ENCODE measurements at regions not wholly inside any gene's neighbourhood (a gene's known extent, or its start where the extent isn't known, plus 50 kb on each side); places are given as distances from the start of the nearest gene placed in this dataset.
"Not testable (repeated sequence)": the region's sequence is repeated elsewhere in the genome, so short reads cannot be mapped to it uniquely, and the experiment has no call there.

GRCh38 chr10:117457932-117458331 lies 82.7 kb upstream of the PDZD8 start:
- DNase-seq (ENCODE audit: unreplicated experiment): no peak
- H3K27me3 Mint-ChIP-seq (ENCODE audit: insufficient read depth, unreplicated experiment): no peaks in the 10 kb centered on the region
- TF ChIP-seq CTCF (IDR thresholded peaks at IDR 0.05; ENCODE audit: unreplicated experiment): no peak
- H3K4me3 Mint-ChIP-seq (ENCODE audit: unreplicated experiment): no peak overlapping the region
- POLR2A ChIA-PET: no interaction called here
- no peaks in the 10 kb centered on the region for H3K9me3 Mint-ChIP-seq (ENCODE audit: unreplicated experiment)
- peaks cover 20% of the 10 kb centered on the region for H3K4me1 Mint-ChIP-seq (ENCODE audit: insufficient read depth, unreplicated experiment)
- intact Hi-C loops (cut with micrococcal nuclease): no loop called here
- CTCF ChIA-PET: interaction anchor here (0.8 to 2.9 kb wide), 4 partner anchors 15 to 45 kb away, joined by 3 to 14 read pairs (median 6); no protein-coding TSS in a partner anchor
- H3K36me3 Mint-ChIP-seq (ENCODE audit: insufficient read depth, unreplicated experiment): no peaks in the 10 kb centered on the region
- no peak overlapping the region for H3K27ac Mint-ChIP-seq (ENCODE audit: low read depth, unreplicated experiment)
- BruUV-seq (replicated peaks): no TSS peak

- Mint-ChIP-seq H3K9me3 (ENCODE audit: unreplicated experiment) (no peaks in the 10 kb centered on the region), H3K4me1 (ENCODE audit: insufficient read depth, unreplicated experiment) (peaks cover 16% of the 10 kb centered on the region), H3K27ac (ENCODE audit: low read depth, unreplicated experiment) (no peak overlapping the region), H3K27me3 (ENCODE audit: insufficient read depth, unreplicated experiment) (no peaks in the 10 kb centered on the region), H3K4me3 (ENCODE audit: unreplicated experiment) (no peak overlapping the region), H3K36me3 (ENCODE audit: insufficient read depth, unreplicated experiment) (no peaks in the 10 kb centered on the region)
- no peak for DNase-seq (ENCODE audit: unreplicated experiment)
- BruUV-seq (replicated peaks): no TSS peak
- ChIA-PET CTCF (interaction anchor here (0.5 to 2.9 kb wide), 6 partner anchors 11 to 138 kb away, joined by 3 to 14 read pairs (median 4); no protein-coding TSS in a partner anchor), POLR2A (interaction anchor here (0.5 to 1.4 kb wide), 3 partner anchors 15 to 1748 kb away, joined by 3 to 7 read pairs (median 4); no protein-coding TSS in a partner anchor)
- TF ChIP-seq CTCF (IDR thresholded peaks at IDR 0.05; ENCODE audit: unreplicated experiment): no peak
- intact Hi-C loops (cut with micrococcal nuclease): no loop called here
Observed at GRCh38 chr10:117457071-117457810, 82.0 kb upstream of the PDZD8 start.

- DNase-seq (ENCODE audit: unreplicated experiment): no peak
- CTCF ChIA-PET: interaction anchor here (0.9 to 1.4 kb wide), 2 partner anchors 13 to 24 kb away, joined by 4 to 6 read pairs; no protein-coding TSS in a partner anchor
- H3K4me1 Mint-ChIP-seq (ENCODE audit: insufficient read depth, unreplicated experiment): peaks cover 6% of the 10 kb centered on the region
- no peaks in the 10 kb centered on the region for H3K27me3 Mint-ChIP-seq (ENCODE audit: insufficient read depth, unreplicated experiment)
- intact Hi-C loops (cut with micrococcal nuclease): no loop called here
- POLR2A ChIA-PET: no interaction called here
- no peak for TF ChIP-seq CTCF (IDR thresholded peaks at IDR 0.05; ENCODE audit: unreplicated experiment)
- H3K27ac Mint-ChIP-seq (ENCODE audit: low read depth, unreplicated experiment): no peak overlapping the region
- no peak overlapping the region for H3K4me3 Mint-ChIP-seq (ENCODE audit: unreplicated experiment)
- BruUV-seq (replicated peaks): no TSS peak
- no peaks in the 10 kb centered on the region for H3K9me3 Mint-ChIP-seq (ENCODE audit: unreplicated experiment)
- H3K36me3 Mint-ChIP-seq (ENCODE audit: insufficient read depth, unreplicated experiment): no peaks in the 10 kb centered on the region
Observed at GRCh38 chr10:117455346-117455745, 80.1 kb upstream of the PDZD8 start.

DNA sequence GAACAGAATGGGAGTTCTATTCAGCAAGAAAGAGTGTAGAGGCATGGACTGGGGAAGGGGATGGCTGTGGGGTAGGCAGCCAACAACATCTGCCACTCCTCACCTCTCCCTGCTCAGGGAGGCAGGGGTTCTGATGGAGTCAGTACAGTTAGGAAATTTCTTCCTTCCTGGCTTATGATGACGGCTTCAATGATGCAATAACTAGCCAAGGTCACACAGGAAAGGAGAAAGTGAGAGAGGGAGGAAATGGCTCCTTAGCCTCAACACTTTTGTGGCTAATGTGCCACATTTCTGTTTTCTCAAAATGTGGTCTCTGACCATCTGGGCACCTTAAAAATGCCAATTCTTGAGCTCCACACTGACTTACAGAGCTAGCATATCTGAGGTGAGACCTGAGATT lies 79.3 kb upstream of the PDZD8 start:
- H3K4me1 Mint-ChIP-seq (ENCODE audit: insufficient read depth, unreplicated experiment): peaks cover 6% of the 10 kb centered on the region
- ChIA-PET CTCF (interaction anchor here (0.6 to 1.4 kb wide), 4 partner anchors 12 to 810 kb away, joined by 3 to 6 read pairs (median 4); no protein-coding TSS in a partner anchor), POLR2A (interaction anchor here (0.6 kb wide), 1 partner anchor 467 kb away, joined by 3 read pairs; no protein-coding TSS in a partner anchor)
- no peaks in the 10 kb centered on the region for H3K36me3 Mint-ChIP-seq (ENCODE audit: insufficient read depth, unreplicated experiment)
- BruUV-seq (replicated peaks): no TSS peak
- intact Hi-C loops (cut with micrococcal nuclease): no loop called here
- H3K27me3 Mint-ChIP-seq (ENCODE audit: insufficient read depth, unreplicated experiment): no peaks in the 10 kb centered on the region
- H3K4me3 Mint-ChIP-seq (ENCODE audit: unreplicated experiment): no peak overlapping the region
- no peak overlapping the region for H3K27ac Mint-ChIP-seq (ENCODE audit: low read depth, unreplicated experiment)
- DNase-seq (ENCODE audit: unreplicated experiment): peak; percentile 80
- TF ChIP-seq CTCF (IDR thresholded peaks at IDR 0.05; ENCODE audit: unreplicated experiment): no peak
- H3K9me3 Mint-ChIP-seq (ENCODE audit: unreplicated experiment): no peaks in the 10 kb centered on the region

- POLR2A ChIA-PET: interaction anchor here (0.6 to 1.4 kb wide), 2 partner anchors 14 to 17 kb away, joined by 3 read pairs; no protein-coding TSS in a partner anchor
- H3K4me1 Mint-ChIP-seq (ENCODE audit: insufficient read depth, unreplicated experiment); H3K27me3 Mint-ChIP-seq (ENCODE audit: insufficient read depth, unreplicated experiment); BruUV-seq (replicated peaks); H3K9me3 Mint-ChIP-seq (ENCODE audit: unreplicated experiment); H3K27ac Mint-ChIP-seq (ENCODE audit: low read depth, unreplicated experiment); H3K36me3 Mint-ChIP-seq (ENCODE audit: insufficient read depth, unreplicated experiment); DNase-seq (ENCODE audit: unreplicated experiment); intact Hi-C loops (cut with micrococcal nuclease); H3K4me3 Mint-ChIP-seq (ENCODE audit: unreplicated experiment): not testable (repeated sequence)
- CTCF ChIA-PET: interaction anchor here (0.7 to 2.9 kb wide), 4 partner anchors 11 to 112 kb away, joined by 4 to 27 read pairs (median 8); no protein-coding TSS in a partner anchor
Observed at GRCh38 chr10:117453484-117453883, 78.2 kb upstream of the PDZD8 start.

All from MCF 10A (cell line).